ENCODE measurements at regions not wholly inside any gene's neighbourhood (a gene's known extent, or its start where the extent isn't known, plus 50 kb on each side); places are given as distances from the start of the nearest gene placed in this dataset.

- no peaks in the 10 kb centered on the region for H3K9me1 ChIP-seq (ENCODE audit: control insufficient read depth, extremely low read depth, insufficient read depth, low read length)
- TF ChIP-seq CTCF (optimal IDR thresholded peaks at IDR 0.05 in 1 of 3, IDR thresholded peaks at IDR 0.05 in 1 of 3, conservative IDR thresholded peaks at IDR 0.05 in 1 of 3; ENCODE audit: extremely low read depth in 1 of 3, insufficient read depth in 2 of 3, low read length in 3 of 3) (no peak), EZH2 (IDR thresholded peaks at IDR 0.05; ENCODE audit: low read length) (no peak)
- DNase-seq (ENCODE audit: low read depth, low spot score) (no peak), FAIRE-seq (no peak)
- no peak overlapping the region for H2AFZ ChIP-seq (ENCODE audit: control insufficient read depth, low read length)
- no peaks in the 10 kb centered on the region for H3K79me2 ChIP-seq (ENCODE audit: control insufficient read depth, insufficient read depth, low read length)
- no peaks in the 10 kb centered on the region for H3K9me3 ChIP-seq (ENCODE audit: control insufficient read depth, low read depth, low read length)
- H3K4me2 ChIP-seq (ENCODE audit: control insufficient read depth, extremely low read depth, insufficient read depth, low read depth, low read length): no peak overlapping the region
- H3K9ac ChIP-seq (ENCODE audit: control insufficient read depth, extremely low read depth, insufficient read depth, low read length): no peak overlapping the region
- H3K4me3 ChIP-seq (ENCODE audit: control insufficient read depth in 2 of 3, extremely low read depth in 1 of 3, insufficient read depth in 2 of 3, low read depth in 1 of 3, low read length in 3 of 3): no peak overlapping the region
- H4K20me1 ChIP-seq (ENCODE audit: control insufficient read depth, extremely low read depth, insufficient read depth, low read length): no peaks in the 10 kb centered on the region
- H3K4me1 ChIP-seq (ENCODE audit: control insufficient read depth, extremely low read depth, insufficient read depth, low read length): no peaks in the 10 kb centered on the region
- no peaks in the 10 kb centered on the region for H3K36me3 ChIP-seq (ENCODE audit: control insufficient read depth in 2 of 2, extremely low read depth in 1 of 2, insufficient read depth in 2 of 2, low read length in 2 of 2)
- no peak overlapping the region for H3K27ac ChIP-seq (ENCODE audit: control insufficient read depth, insufficient read depth, low read length)
- no peaks in the 10 kb centered on the region for H3K27me3 ChIP-seq (ENCODE audit: control insufficient read depth, extremely low read depth, insufficient read depth, low read length)
- dilution Hi-C loops (cut with MboI; ENCODE audit: extremely low pct_ligation_motif_present, low sequenced_read_pairs): no loop called here
Measured at GRCh38 chr14:104519721-104520120, 59.8 kb upstream of the C14orf180 start.

- H3K4me1 ChIP-seq (ENCODE audit: control insufficient read depth, extremely low read depth, insufficient read depth, low read length): no peaks in the 10 kb centered on the region
- no peak overlapping the region for H3K9ac ChIP-seq (ENCODE audit: control insufficient read depth, extremely low read depth, insufficient read depth, low read length)
- H3K36me3 ChIP-seq (ENCODE audit: control insufficient read depth in 2 of 2, extremely low read depth in 1 of 2, insufficient read depth in 2 of 2, low read length in 2 of 2): no peaks in the 10 kb centered on the region
- DNase-seq (ENCODE audit: low read depth, low spot score) (no peak), FAIRE-seq (no peak)
- no peaks in the 10 kb centered on the region for H3K27me3 ChIP-seq (ENCODE audit: control insufficient read depth, extremely low read depth, insufficient read depth, low read length)
- TF ChIP-seq EZH2 (IDR thresholded peaks at IDR 0.05; ENCODE audit: low read length): no peak
- no peak for TF ChIP-seq CTCF (optimal IDR thresholded peaks at IDR 0.05 in 1 of 3, IDR thresholded peaks at IDR 0.05 in 1 of 3, conservative IDR thresholded peaks at IDR 0.05 in 1 of 3; ENCODE audit: extremely low read depth in 1 of 3, insufficient read depth in 2 of 3, low read length in 3 of 3)
- dilution Hi-C loops (cut with MboI; ENCODE audit: extremely low pct_ligation_motif_present, low sequenced_read_pairs): no loop called here
- H4K20me1 ChIP-seq (ENCODE audit: control insufficient read depth, extremely low read depth, insufficient read depth, low read length): no peaks in the 10 kb centered on the region
- H3K79me2 ChIP-seq (ENCODE audit: control insufficient read depth, insufficient read depth, low read length): no peaks in the 10 kb centered on the region
- H3K9me3 ChIP-seq (ENCODE audit: control insufficient read depth, low read depth, low read length): no peaks in the 10 kb centered on the region
- no peak overlapping the region for H3K4me3 ChIP-seq (ENCODE audit: control insufficient read depth in 2 of 3, extremely low read depth in 1 of 3, insufficient read depth in 2 of 3, low read depth in 1 of 3, low read length in 3 of 3)
- H2AFZ ChIP-seq (ENCODE audit: control insufficient read depth, low read length): no peak overlapping the region
- H3K9me1 ChIP-seq (ENCODE audit: control insufficient read depth, extremely low read depth, insufficient read depth, low read length): no peaks in the 10 kb centered on the region
- H3K4me2 ChIP-seq (ENCODE audit: control insufficient read depth, extremely low read depth, insufficient read depth, low read depth, low read length): no peak overlapping the region
- no peak overlapping the region for H3K27ac ChIP-seq (ENCODE audit: control insufficient read depth, insufficient read depth, low read length)
Measured at GRCh38 chr14:104520620-104521410, 58.7 kb upstream of the C14orf180 start.
